Small intestine (tissue), 7 donors: ENCODE measurements at regions not wholly inside any gene's neighbourhood (a gene's known extent, or its start where the extent isn't known, plus 50 kb on each side); places are given as distances from the start of the nearest gene placed in this dataset.

Experiments
- DNase-seq, 2 donors: peaks; one replicate each; pipeline versions ENCODE4 v3.0.0 to v3.0.0-alpha.2; 2013
- FAIRE-seq: peaks from 2 replicates; lab custom pipeline; 2012; peaks lifted over from hg19 to GRCh38; lab: Jason Lieb, UNC
- H3K27ac ChIP-seq, 3 donors: one replicate each; pipeline ENCODE4 v1.5.1; 2013; ENCODE audit warnings: low read length in 2 of 3, mild to moderate bottlenecking in 2 of 3, control low read depth in 1 of 3, inconsistent platforms in 1 of 3, low read depth in 1 of 3, moderate library complexity in 1 of 3
- H3K27me3 ChIP-seq, 3 donors: one replicate each; pipeline ENCODE4 v1.6.1; 2013; ENCODE audit warnings: low read length in 3 of 3, inconsistent platforms in 1 of 3; ENCODE audit not compliant: control insufficient read depth in 3 of 3, insufficient read depth in 3 of 3
- H3K36me3 ChIP-seq, 3 donors: one replicate each; pipeline ENCODE4 v1.6.1; 2013; ENCODE audit warnings: low read length in 3 of 3, inconsistent platforms in 1 of 3, low read depth in 1 of 3, mild to moderate bottlenecking in 1 of 3, moderate library complexity in 1 of 3; ENCODE audit not compliant: control insufficient read depth in 3 of 3, insufficient read depth in 2 of 3
- H3K4me1 ChIP-seq, 3 donors: one replicate each; pipeline ENCODE4 v1.6.1; 2013; ENCODE audit warnings: low read length in 2 of 3, inconsistent platforms in 1 of 3, low read depth in 1 of 3, mild to moderate bottlenecking in 1 of 3, moderate library complexity in 1 of 3; ENCODE audit not compliant: control insufficient read depth in 3 of 3, insufficient read depth in 2 of 3
- H3K4me3 ChIP-seq, 3 donors: one replicate each; pipeline ENCODE4 v1.5.1; 2013; ENCODE audit warnings: low read length in 3 of 3, control low read depth in 1 of 3, inconsistent platforms in 1 of 3, low read depth in 1 of 3, mild to moderate bottlenecking in 1 of 3, moderate library complexity in 1 of 3
- H3K9me3 ChIP-seq, 2 donors: one replicate each; pipeline ENCODE4 v1.6.1; 2013; ENCODE audit warnings: low read depth in 1 of 2, low read length in 1 of 2; ENCODE audit not compliant: control insufficient read depth in 2 of 2, insufficient read depth in 1 of 2
- WGBS, 3 donors: extraction: QIAGEN DNeasy Blood & Tissue Kit; methylation state at CpG; one replicate each; pipeline ENCODE4 v1.1.7; 2013; 5-methylcytosine and 5-hydroxymethylcytosine counted together
- donor health status: healthy with polysubstance abuse.
- donor health status: control.
- donor health status: control.
- donor health status: Bipolar disorder and iron deficiency.
- donor health status: healthy.

DNA sequence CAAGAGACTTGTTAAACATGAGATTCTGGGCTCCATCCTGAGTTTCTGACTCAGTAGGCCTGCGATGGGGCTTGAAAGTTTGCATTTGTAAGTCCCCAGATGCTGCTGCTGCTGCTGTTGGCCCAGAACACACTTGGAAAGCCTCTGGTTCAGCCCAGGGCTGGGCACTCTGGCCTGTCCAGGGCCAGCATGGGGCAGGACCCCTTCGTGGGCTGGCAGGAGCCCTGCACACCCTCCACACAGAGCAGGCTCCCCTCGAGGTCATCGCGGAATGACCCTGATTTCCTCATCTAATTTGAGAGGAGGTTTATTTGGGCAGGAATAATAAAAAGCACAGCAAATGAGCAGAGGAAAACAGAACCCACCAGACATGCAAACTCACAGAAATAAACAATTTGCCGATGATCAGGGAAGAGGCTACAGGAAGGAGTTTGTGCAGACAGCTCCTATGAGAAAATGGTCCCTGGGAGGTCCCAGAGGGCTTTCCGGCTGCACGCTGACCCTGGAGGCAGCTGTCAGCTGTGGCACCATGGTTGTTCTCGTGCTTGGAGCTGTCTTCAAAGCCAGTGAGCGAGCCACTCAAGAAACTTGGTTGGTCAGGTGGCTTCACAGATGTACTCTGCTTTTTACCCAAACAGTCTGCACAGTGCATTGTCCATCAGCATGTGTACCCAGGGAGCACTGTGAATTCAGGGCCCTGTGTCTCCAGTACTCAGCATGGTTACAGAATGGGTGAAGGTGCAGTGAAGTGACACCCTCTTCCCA, 119.3 kb downstream of the GLI2 start:
- Histone ChIP-seq H3K36me3 (no peaks in the 10 kb centered on the region), H3K27me3 (no peaks in the 10 kb centered on the region)

DNA sequence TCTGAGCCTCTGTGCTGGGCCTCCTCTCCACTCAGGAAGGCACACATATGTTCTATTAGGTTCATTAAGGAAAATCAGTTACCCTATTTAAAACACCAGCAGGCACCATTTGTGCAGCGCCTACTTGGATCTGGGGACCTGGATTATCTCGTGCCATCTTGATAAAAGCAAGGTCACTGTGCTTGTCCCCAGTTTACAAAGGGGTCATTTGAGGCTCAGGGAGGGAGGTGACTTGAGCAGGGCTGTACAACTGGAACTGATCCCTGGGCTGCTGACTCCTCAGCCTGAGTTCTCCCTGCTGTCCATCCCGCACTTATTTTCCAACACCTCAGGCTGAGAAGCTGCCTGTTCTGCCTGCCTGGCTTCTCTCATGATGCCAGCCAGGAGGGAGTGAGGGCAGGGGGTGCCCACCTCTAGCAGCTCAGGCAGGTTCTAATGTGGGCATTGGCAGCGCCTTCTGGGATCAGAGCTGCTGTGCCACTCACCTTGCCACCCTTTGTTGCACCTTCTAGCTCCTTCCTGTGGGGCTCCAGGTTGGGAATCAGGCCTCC, 120.3 kb downstream of the GLI2 start:
- H3K27ac ChIP-seq, result no peak overlapping the region
- 61 to 77% (median 68%) methylated on average over 4 of the region's 4 CpGs for WGBS, 3 donors
- no peaks in the 10 kb centered on the region for H3K27me3 ChIP-seq
- no peaks in the 10 kb centered on the region for H3K36me3 ChIP-seq
- H3K9me3 ChIP-seq, result no peaks in the 10 kb centered on the region
- H3K4me1 ChIP-seq, result no peaks in the 10 kb centered on the region
- H3K4me3 ChIP-seq, result no peak overlapping the region
- FAIRE-seq, result no peak
- DNase-seq, result no peak

More for the DNA sequence above, 119.3 kb downstream of the GLI2 start:
- FAIRE-seq, result no peak
- WGBS, 3 donors, result 70 to 75% (median 75%) methylated on average over 10 of the region's 10 CpGs
- Histone ChIP-seq H3K9me3 (no peaks in the 10 kb centered on the region), H3K27ac (no peak overlapping the region), H3K4me1 (no peaks in the 10 kb centered on the region), H3K4me3 (no peak overlapping the region)
- DNase-seq, result no peak

DNA sequence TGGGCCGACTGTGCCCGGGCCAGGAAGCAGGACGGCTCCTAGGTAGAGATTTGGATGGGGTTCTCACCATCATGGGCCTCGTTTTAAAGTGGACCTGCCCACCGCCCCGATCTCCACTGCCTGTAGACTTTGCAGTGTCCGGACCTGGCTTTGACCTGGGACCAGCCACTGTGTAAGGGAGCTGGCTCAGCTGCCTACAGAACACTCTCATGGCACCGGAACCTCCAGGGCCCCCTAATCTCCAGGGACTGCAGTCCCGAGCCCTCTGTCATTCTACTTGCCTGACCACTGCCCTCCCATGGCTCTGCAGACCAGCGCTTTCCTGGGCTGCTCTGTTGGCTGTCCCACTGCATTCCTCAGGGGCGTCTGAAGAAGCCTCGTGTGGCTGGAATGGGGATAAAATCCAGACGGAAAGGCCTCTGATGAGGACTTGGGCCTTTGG, 120.8 kb downstream of the GLI2 start:
- Histone ChIP-seq H3K36me3 (no peaks in the 10 kb centered on the region), H3K4me1 (no peaks in the 10 kb centered on the region), H3K27me3 (no peaks in the 10 kb centered on the region), H3K9me3 (no peaks in the 10 kb centered on the region), H3K4me3 (no peak overlapping the region), H3K27ac (no peak overlapping the region)
- WGBS, 3 donors, result 73 to 76% (median 75%) methylated on average over 13 of the region's 13 CpGs
- FAIRE-seq (no peak), DNase-seq (no peak)

DNA sequence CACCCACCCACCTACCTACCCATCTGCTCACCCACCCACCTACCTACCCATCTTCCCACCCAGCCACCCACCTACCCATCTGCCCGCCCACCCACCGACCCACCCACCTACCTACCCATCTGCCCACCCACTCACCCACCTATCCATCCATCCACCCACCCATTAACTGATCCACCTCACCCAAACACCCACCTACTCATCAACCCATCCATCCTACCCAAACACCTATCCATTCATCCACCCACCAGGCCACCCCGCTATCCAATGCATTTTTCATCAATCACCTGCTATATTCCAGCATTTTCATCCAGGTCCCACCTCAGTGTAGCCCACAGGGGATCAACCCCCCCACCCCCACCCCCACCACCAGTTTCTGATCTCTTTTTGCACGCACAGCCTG, 121.8 kb downstream of the GLI2 start:
- no peaks in the 10 kb centered on the region for H3K9me3 ChIP-seq
- 83 to 92% (median 83%) methylated on average over 3 to 4 of the region's 4 CpGs for WGBS, 3 donors
- H3K27me3 ChIP-seq, result peaks cover 0 to 1% (median 0%) of the 10 kb centered on the region in 3 donors
- no peak for DNase-seq
- no peak overlapping the region for H3K4me3 ChIP-seq
- H3K27ac ChIP-seq, result no peak overlapping the region
- H3K4me1 ChIP-seq, result no peaks in the 10 kb centered on the region
- H3K36me3 ChIP-seq, result no peaks in the 10 kb centered on the region
- no peak for FAIRE-seq

DNA sequence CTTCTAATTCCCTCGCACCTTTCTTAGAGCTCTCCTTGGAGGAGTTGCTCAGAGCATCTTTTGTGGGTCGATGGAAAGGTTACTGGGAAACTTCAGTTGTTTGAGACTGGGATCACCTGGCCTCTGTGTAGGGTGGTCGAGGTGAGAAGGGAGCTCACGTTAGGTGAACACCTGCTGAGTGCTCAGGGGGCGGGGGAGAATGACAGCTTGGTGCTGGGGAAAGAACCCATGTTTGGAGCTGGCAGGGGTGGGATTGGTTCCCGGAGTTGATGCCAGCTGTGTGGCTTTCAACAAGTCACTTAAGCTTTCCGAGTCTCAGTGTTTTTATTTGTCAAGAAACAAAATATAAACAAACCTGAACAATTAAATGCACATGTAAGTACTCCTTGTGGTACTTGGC, 122.3 kb downstream of the GLI2 start:
- Histone ChIP-seq H3K27ac (no peak overlapping the region), H3K27me3 (peaks cover 0 to 3% (median 0%) of the 10 kb centered on the region in 3 donors), H3K9me3 (no peaks in the 10 kb centered on the region), H3K4me1 (no peaks in the 10 kb centered on the region), H3K4me3 (no peak overlapping the region), H3K36me3 (no peaks in the 10 kb centered on the region)
- DNase-seq (no peak), FAIRE-seq (no peak)
- 76 to 85% (median 80%) methylated on average over 7 of the region's 7 CpGs for WGBS, 3 donors

DNA sequence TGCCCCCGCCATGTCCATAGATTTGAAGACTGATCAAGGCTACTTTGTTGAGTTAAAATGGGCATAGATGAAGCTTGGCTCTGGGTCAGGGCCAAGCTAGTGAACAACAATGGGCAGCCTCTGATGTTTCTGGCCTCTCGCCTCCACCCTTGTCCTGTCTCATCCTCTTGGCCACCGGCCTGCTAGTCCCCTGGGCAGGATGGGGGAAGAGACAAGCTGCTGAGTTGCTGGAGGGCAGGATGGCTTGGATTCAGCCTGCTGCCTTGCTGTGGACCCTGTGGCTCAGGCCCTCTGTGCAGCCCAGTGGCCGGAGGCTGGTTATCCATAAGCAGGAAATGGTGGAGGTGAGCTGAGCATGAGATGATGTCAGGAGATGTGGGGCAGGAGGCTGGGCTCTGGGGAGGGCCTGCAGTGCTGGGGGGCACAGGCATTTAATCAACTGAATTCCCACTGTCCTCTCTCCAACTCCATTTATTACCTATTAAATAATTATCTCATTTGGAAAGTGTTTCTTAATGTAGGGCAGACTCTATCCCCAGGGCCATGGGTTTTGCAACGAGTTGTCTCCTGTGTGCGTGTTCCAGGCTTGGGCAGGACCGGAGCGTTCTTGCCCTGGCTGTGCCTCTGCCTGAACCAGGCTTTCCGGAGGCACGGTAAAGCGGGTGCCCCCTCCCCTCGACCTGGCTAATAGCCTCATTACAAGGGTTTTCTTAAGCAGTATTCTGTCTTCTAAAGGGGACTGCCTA, 122.9 kb downstream of the GLI2 start:
- H3K4me1 ChIP-seq, result no peaks in the 10 kb centered on the region
- peaks cover 0 to 3% (median 0%) of the 10 kb centered on the region in 3 donors for H3K27me3 ChIP-seq
- H3K4me3 ChIP-seq, result no peak overlapping the region
- H3K36me3 ChIP-seq, result no peaks in the 10 kb centered on the region
- FAIRE-seq, result no peak
- H3K9me3 ChIP-seq, result no peaks in the 10 kb centered on the region
- DNase-seq, result no peak
- 82 to 83% (median 82%) methylated on average over 12 of the region's 12 CpGs for WGBS, 3 donors
- H3K27ac ChIP-seq, result no peak overlapping the region

DNA sequence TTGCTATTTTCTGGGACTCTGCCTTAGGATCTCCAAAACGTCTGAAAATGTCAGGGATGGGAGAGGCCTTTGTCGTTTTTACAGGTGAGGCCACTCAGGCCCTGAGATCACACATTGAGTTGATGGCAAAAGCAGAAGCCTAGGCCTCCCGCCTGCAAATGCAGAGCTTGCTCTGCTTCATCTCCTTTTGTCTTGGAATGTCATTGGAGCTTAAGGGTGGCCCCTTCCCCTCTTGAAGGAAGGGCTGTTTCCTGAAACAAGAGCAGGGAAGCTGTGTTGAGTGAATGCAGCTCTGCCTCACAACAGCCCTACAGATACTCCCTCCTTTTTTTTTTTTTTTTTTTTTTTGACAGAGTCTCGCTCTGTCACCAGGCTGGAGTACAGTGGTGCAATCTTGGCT, 123.5 kb downstream of the GLI2 start:
- WGBS, 3 donors, result 63 to 73% (median 66%) methylated on average over 4 of the region's 4 CpGs
- Histone ChIP-seq H3K4me1 (no peaks in the 10 kb centered on the region), H3K9me3 (no peaks in the 10 kb centered on the region), H3K27ac (no peak overlapping the region), H3K36me3 (no peaks in the 10 kb centered on the region), H3K27me3 (peaks cover 0 to 3% (median 0%) of the 10 kb centered on the region in 3 donors), H3K4me3 (no peak overlapping the region)
- no peak for FAIRE-seq
- DNase-seq, result no peak

DNA sequence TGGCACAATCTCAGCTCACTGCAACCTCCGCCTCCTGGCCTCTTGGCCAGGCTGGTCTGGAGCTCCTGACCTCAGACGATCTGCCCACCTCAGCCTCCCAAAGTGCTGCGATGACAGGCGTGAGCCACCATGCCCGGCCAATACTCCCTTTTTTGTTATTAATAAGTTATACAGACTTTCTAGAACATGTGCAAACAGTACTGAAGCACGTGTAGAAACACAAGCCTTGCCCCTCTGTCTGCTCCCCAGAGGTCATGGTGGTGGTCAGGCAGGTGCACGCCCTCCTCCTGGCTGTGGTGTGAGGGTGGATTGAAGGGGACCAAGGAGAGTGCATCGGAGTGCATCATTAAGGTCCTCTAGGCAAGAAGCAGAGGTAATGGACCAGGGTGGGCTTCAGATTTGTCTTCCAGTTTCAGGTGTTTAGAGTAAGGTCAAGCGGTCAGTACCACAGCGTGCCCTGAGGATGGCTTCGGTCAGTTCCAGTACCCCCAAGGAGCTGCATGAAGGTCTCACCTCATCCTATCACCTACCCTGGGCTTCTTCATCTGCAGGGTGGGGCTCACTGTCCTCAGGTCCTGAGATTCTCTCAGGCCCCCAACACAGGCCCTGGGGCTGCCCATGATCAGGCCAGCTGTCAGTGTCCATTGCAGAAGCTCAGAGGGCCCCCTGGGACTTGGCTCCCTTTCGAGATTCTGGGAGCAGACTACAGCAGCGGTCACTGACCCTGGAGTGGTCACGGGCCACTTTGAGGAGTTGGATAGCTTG, 124.3 kb downstream of the GLI2 start:
- FAIRE-seq, result no peak

More for the DNA sequence above, 124.3 kb downstream of the GLI2 start:
- Histone ChIP-seq H3K36me3 (no peaks in the 10 kb centered on the region), H3K27ac (no peak overlapping the region), H3K27me3 (peaks cover 0 to 7% (median 0%) of the 10 kb centered on the region in 3 donors), H3K4me3 (no peak overlapping the region), H3K4me1 (no peaks in the 10 kb centered on the region), H3K9me3 (no peaks in the 10 kb centered on the region)
- 84 to 86% (median 86%) methylated on average over 14 of the region's 14 CpGs for WGBS, 3 donors
- DNase-seq, result no peak
